NCI-H748 treated with DMSO at 0.1 percent for 48 hours (cell line): ENCODE measurements at regions not wholly inside any gene's neighbourhood (a gene's known extent, or its start where the extent isn't known, plus 50 kb on each side); places are given as distances from the start of the nearest gene placed in this dataset.
"Not testable (repeated sequence)": the region's sequence is repeated elsewhere in the genome, so short reads cannot be mapped to it uniquely, and the experiment has no call there.

Experiments used
- DNase-seq: peaks from one replicate; lab custom pipeline; 2025; lab: John Stamatoyannopoulos, UW

GRCh38 chr4:148643851-148644250 lies 201.6 kb upstream of the NR3C2 start:
- DNase-seq, result no peak

GRCh38 chr4:148642907-148643306 lies 200.7 kb upstream of the NR3C2 start:
- no peak for DNase-seq

GRCh38 chr4:148638079-148638478 lies 195.9 kb upstream of the NR3C2 start:
- DNase-seq, result not testable (repeated sequence)

GRCh38 chr4:148637453-148637852 lies 195.2 kb upstream of the NR3C2 start:
- DNase-seq, result not testable (repeated sequence)

DNA sequence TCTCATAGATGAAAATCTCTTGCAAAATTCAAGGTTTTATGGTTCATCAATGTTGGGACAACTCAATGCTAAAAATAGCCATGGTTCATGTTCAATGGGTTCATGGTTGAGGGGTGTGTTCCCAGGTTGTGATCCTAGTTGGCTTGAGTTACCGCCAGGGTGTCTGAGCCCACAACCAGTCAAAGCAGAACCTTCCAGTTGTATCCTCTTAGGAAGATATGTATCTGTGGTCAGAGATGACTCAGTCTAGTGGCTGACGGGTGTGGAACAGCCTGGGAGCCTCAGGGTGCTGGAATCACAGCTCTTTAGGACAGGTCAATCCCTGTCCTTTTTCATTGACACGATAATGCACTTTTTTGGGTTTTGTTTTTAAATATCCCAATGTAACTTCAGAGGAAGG lies 192.3 kb upstream of the NR3C2 start:
- no peak for DNase-seq

DNA sequence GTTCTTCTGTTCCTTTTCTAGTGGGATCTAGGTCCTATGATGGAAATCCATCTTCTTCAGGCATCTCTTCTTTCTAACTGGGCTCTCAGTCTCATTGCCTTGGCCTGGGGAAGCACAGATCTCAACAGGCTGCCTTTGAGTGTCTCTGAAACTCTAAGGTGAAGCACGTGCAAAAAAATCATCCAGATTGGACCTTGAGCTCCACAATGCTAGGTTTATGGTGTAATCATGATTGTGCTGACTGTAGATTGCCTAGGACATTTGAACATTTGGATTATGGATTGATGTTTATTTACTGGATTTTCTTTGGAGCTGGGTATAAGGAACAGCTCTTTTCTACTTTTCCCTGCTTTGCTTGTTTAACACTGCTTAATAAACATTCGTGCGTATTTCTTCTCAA lies 191.5 kb upstream of the NR3C2 start:
- DNase-seq, result no peak

DNA sequence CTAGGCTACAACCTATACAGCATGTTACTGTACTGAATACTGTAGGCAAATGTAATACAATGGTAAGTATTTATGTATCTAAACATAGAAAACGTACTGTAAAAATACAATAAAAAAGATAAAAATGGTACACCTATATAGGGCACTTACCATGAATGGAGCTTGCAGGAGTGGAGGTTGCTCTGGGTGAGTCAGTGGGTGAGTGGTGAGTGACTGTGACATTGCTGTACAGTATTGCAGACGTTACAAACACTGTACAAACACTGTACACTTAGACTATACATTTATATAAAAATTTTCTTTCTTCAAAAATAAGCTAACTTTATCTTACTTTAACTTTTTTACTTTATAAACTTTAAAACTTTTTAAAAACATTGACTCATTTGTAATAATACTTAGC lies 190.3 kb upstream of the NR3C2 start:
- no peak for DNase-seq

GRCh38 chr4:148630051-148630450 lies 187.8 kb upstream of the NR3C2 start:
- no peak for DNase-seq

- DNase-seq, result no peak
These were observed 176.6 kb upstream of the NR3C2 start for GRCh38 chr4:148618856-148619255.

DNA sequence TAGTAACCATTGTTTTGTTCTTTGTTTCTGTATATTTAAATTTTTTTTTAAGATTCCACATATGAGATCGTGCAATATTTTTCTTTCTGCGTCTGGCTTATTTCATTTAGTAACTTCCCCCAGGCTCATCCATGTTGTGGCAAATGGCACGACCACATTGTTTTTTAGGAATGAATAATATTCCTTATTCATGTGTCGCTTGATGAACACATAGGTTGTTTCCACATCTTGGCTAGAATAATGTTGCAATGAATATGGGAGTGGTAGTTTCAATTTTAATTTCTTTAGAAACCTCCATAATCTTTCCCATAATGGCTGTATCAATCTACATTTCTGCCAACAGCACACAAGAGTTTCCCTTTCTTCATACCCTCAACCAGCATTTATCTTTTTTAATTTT lies 166.8 kb upstream of the NR3C2 start:
- no peak for DNase-seq

GRCh38 chr4:148598418-148599207 lies 156.4 kb upstream of the NR3C2 start:
- DNase-seq, result not testable (repeated sequence)

- no peak for DNase-seq
These were observed 147.0 kb upstream of the NR3C2 start for GRCh38 chr4:148589182-148589581.

DNA sequence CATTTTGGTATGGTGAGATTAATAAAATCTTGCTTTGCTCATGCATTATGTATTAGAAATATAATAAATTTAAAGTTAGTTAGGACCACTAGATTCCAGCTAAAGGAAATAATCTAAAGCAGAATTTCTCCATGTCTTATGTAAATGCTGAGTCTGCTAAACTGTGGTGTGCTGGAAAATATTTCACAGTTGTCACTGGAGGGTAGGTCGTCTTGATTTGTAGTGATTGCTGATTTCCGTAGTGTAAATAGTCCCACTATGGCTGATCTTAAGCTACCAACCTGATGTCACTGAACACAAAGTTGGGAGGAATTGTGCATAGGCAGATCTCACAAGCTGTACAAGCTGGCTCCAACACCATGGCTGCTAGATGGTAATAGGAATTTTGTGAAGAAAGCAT lies 133.4 kb upstream of the NR3C2 start:
- no peak for DNase-seq

DNA sequence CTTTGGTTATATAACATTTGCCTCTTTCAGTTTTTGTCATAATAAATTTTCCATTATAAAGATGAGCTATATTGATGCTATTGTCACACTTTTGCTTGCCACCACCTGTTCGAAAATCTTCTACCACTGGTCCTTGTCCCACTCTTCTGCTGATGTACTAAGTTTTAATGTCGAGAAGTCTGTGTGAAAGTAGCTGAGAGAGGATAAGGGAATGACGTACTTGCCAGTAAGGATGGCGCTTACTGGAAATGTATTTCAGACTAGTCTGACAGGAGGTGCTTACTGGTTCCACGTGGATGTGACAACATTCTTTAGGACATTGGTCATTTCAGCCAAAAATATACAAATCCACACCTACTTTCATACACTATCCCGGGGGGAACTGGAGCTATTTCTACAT lies 132.7 kb upstream of the NR3C2 start:
- no peak for DNase-seq

GRCh38 chr4:148574502-148574901 lies 132.3 kb upstream of the NR3C2 start:
- DNase-seq, result no peak

DNA sequence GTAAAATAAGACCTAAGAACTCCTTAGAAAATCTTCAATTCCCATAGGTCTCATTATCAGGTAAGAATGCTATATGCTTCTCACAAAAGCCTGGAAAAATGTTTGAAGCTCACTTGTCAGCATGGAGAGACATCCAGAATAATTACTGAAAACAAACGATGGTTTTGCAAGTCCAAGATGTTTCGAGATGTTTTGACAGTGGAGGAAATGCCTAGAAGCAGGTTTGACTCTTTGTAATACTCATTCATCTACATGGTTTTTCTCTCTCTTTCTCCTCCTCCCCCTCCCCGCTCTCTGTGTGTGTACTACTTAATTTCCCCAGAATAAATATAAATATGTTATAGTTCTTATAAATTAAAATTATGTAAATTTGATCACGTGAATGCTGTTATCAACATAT lies 131.9 kb upstream of the NR3C2 start:
- DNase-seq, result no peak

GRCh38 chr4:148573296-148573695 lies 131.1 kb upstream of the NR3C2 start:
- DNase-seq, result no peak

GRCh38 chr4:148565801-148566200 lies 123.6 kb upstream of the NR3C2 start:
- no peak for DNase-seq

DNA sequence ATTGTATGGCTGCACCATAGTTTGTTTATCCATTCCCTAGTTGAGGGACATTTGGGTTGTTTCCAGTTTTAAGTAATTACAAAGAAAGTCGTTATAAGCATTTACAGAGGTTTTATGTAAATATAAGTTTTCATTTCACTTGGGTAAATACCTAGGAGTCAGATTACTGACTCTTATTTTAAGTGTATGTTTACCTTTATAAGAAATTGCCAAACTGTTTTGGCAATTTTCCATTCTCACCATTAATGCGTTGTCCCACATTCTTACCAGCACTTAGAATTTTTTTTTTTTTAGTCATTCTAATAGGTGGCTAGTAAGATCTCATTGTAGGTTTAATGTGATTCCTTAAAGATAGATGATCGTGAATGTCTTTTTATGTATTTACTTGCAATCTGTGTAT lies 121.5 kb upstream of the NR3C2 start:
- no peak for DNase-seq

- no peak for DNase-seq
These were observed 119.3 kb upstream of the NR3C2 start for GRCh38 chr4:148561467-148561866.

DNA sequence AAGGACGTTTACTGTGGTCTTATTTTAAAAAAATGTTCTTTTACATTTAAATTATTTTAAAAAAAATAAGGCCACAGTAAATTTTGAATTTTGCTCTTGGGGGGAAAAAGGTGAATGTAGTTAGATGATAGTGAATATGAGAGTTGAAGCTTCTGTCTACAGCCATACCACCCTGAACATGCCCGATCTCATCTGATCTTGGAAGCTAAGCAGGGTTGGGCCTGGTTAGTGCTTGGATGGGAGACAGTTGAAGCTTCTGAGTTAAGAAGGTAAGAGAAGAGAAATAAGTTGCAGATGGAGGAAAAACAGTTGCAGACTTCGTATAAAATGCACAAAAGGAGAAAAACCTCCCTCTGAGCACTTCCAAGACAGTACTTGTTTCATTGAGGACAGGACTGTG lies 115.6 kb upstream of the NR3C2 start:
- DNase-seq, result no peak

DNA sequence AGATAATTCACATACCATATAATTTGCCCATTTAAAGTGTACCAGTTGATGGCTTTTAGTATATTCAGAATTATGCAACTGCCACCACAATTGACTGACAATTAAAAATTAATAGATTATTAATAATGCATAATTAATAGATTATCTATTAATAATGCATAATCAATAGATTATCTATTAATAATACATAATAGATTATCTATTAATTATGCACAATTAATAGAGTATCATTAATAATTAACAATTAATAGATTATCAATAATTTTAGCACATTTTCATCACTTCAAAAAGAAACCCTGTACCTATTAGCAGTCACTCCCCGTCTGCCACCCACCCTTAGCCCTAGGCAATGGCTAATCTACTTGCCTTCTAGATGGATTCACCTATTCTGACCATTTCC lies 108.6 kb upstream of the NR3C2 start:
- no peak for DNase-seq

DNA sequence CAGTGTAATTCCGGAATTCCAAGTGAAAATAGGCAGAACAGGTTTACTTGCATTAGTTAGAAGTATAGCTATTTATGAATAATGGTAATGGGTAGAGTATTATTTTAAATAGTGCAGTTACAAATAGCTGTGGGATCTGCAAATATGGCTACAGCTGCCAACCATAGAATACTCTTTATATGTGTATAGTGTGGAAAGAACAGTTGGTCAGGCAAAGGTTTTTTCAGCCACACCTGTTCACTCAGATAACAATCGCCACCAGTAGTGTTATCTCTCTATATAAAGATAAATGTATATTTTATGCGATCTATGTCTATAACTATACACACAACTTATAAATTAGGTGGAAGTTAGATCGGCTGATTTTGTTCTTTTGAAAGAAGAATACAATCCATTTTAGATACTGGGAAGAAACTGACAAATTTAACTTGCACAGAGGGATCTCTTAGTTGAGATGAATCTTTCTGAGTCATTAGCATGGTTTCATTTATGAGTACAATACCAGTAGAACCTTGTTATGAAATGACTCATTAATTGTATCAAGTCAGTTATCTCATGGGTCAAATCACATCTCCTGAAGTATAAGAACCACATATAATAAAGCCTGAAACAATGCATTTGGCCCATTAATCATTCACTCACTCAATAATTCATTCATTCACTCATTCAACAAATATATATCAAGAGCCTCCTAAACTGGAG lies 100.9 kb upstream of the NR3C2 start:
- DNase-seq, result no peak
